Fibroblast of peridontal ligament (primary cell): ENCODE measurements at regions not wholly inside any gene's neighbourhood (a gene's known extent, or its start where the extent isn't known, plus 50 kb on each side); places are given as distances from the start of the nearest gene placed in this dataset.
"Not testable (repeated sequence)": the region's sequence is repeated elsewhere in the genome, so short reads cannot be mapped to it uniquely, and the experiment has no call there.

Experiments used
- DNase-seq: peaks from one replicate; pipeline ENCODE4 v3.0.0-alpha.2; 2010; ENCODE audit errors: extremely low read depth

DNA sequence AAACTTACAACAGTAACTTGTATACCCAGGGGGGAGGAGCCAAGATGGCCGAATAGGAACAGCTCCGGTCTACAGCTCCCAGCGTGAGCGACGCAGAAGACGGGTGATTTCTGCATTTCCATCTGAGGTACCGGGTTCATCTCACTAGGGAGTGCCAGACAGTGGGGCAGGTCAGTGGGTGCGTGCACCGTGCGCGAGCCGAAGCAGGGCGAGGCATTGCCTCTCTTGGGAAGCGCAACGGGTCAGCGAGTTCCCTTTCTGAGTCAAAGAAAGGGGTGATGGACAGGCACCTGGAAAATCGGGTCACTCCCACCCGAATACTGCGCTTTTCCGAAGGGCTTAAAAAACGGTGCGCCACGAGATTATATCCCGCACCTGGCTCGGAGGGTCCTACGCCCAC, 278.8 kb downstream of the FAM47B start:
- DNase-seq: not testable (repeated sequence)

DNA sequence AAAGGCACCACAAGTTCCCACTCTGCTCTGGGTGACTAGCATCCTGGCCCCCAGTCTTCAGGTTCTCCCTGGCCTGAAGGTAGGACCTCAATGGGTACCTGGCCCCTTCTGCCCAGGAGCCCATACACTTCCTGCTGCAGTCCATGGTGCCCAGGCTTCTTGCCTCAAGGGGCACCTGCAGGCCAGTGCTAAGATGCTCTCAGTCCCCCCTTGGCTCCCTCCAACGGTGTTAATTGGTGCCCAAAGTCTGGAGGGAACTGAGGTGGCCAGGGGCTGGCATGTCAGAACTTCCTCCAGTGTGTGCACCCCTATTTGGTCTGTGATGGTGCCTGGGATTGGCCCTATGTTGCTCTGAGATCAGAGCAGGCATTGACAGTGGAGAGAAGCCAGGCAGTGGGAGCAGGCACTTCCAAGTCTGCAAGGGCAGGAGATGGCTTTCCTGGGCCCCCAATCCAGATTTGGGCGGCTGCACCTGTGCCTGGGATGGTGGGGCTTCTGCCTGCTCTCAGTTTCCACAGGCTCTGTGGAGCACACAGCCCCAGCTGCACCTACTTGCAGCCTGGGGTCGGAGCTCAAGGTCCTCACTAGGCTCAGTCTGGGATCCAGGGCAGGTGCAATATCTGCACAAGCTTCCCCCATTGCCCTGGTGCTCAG, 301.6 kb downstream of the FAM47B start:
- no peak for DNase-seq

DNA sequence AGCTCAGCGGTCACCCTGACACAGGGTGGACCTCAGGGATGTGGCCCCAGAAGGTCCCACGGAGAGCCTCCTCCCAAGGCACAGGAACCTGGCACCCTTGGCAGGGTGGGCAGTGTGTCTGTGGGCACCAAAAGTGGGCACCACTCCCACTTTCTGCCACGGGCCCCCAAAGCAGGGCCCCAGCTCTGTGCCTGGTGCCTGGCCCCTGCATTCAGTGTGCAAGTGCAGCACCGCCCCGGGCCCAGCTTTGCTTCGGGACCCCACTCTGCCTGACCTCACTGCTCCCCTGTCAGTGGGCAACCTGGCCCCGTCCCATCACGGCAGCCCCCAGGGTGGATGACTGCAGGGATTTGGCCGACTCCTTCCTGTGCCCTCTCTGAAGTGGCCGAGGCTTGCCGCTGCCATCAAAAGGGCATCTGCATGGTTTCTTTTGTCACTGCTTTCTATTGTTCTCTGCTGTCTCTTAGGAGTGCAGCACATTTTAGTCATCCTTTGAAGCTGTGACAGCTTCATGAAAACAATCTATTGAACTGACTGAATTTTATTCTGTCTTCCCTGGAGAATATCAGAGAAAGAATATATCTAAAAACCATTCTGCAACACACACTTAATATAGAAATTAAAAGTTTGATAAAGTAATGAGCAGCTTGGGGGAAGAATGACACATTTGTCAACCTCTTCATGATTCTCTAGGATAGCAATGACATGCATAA, 302.4 kb downstream of the FAM47B start:
- no peak for DNase-seq

GRCh38 chrX:35251226-35251625, 308.6 kb downstream of the FAM47B start:
- no peak for DNase-seq

DNA sequence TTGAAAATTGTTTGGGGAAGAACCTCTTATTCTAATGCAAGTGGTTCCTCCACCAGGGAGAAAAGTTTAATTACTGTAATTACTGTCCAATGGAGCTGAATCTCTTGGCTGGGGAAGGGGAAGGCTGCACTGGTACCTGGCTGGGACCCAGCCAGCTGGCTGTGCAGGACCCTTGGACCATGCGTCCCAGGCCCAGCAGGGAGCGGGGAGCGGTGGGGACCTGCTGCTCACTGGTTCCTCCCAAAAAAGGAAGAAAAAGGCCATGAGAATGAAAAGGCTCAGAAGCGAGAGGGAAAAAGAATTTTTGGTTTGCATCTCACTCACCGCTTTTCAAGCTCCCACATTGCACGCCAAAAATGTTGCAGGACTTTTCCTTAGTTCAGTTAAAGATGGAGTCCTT, 333.5 kb downstream of the FAM47B start:
- no peak for DNase-seq

- DNase-seq: no peak
Observed at GRCh38 chrX:35285289-35285962, 342.8 kb downstream of the FAM47B start.

DNA sequence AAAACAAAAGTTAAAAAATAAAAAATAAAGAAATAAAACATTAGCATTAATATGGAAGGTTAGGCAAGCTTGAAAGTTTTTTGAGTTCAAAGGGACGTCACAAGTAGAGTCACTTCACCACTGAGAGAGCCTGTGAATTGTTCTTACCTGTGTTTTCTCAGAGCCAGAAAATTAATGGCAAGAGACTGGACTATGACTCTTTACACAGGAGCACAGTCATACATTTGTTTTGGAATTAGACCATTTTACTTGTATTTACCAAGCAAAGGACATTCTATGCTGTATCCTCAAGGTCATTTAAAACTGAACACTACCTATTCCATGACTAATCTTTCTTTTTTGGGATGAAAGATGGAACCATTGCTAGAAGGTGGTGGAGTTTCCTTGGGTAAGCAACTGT, 346.1 kb downstream of the FAM47B start:
- no peak for DNase-seq

DNA sequence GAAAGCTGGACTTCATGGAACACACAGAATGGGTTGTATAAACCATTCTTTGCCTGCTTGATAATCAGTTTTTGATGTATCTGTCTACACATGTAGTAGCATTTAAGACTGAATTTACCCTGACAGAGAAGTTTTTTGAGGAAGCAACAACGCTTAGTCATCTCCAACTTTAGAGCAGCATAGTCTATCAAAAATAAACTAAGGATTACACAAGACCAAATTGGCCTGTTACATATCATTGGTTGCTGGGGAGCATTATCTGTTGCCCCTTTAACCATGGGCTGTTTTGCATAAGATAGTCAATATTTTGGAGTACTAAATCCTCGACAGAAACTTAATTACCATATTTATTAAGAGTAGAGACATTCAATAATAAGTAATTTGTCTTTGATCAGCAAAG, 347.4 kb downstream of the FAM47B start:
- peak; percentile 2 for DNase-seq

GRCh38 chrX:35291013-35291412, 348.4 kb downstream of the FAM47B start:
- DNase-seq: no peak

- no peak for DNase-seq
Observed at GRCh38 chrX:35292522-35292921, 349.9 kb downstream of the FAM47B start.

DNA sequence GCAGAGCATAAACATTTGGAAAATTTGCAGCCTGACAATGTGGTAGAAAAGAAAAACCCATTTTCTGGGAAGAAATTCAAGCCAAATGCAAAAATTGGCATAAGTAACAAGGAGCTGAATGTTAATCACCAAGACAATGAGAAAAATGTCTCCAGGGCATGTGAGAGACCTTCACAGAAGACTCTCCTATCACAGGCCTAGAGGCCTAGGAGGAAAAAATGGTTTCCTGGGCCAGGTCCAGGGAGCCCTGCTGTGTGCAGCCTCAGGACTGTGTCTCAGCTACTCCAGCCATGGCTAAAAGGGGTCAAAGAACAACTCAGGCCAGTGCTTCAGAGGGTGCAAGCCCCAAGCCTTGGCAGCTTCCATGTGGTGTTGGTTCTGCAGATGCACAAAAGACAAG, 362.4 kb downstream of the FAM47B start:
- DNase-seq: not testable (repeated sequence)

- DNase-seq: no peak
Observed at GRCh38 chrX:35339796-35340195, 397.2 kb downstream of the FAM47B start.

- no peak for DNase-seq
Observed at GRCh38 chrX:35340465-35340864, 397.9 kb downstream of the FAM47B start.

DNA sequence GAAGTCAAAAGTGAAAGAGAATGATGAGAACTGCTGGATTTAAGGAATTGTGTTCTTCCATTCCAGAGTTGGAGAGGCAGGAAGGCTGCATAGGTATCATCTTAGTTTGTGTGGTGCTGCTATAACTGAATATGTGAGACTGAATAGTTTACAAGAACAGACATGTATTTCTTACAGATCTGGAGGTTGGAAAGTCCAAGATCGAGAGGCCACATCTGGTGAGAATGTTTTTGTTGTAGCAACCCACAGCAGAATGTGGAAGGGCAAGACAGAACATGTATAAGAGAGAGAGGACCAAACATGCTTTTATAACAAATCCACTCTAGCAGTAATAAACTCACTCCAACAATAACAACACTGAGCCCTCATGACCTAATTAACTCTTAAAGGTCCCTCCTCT, 408.6 kb downstream of the FAM47B start:
- peak; percentile 1 for DNase-seq

GRCh38 chrX:35351795-35352483, 409.3 kb downstream of the FAM47B start:
- no peak for DNase-seq

- no peak for DNase-seq
Observed at GRCh38 chrX:35357656-35358055, 415.1 kb downstream of the FAM47B start.

GRCh38 chrX:35362866-35363265, 420.3 kb downstream of the FAM47B start:
- DNase-seq: no peak

DNA sequence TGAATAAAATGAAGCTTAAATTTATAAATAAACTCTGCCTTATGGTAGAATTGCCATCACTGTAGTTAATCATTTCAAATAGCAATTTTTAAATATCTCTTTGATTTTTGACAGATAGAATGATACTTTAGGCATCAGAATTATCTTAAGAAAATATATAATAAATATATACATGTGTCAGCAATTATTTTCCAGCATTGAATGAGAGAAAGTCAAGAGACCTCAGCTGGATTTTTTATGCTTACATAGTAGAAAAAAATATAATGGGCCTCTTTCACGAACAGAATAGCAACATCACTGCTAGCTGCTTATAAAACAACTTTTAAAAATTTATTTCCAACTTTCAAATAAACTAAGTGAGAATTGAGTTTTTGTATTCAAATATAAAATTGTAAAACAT, 424.0 kb upstream of the MAGEB16 start:
- no peak for DNase-seq

DNA sequence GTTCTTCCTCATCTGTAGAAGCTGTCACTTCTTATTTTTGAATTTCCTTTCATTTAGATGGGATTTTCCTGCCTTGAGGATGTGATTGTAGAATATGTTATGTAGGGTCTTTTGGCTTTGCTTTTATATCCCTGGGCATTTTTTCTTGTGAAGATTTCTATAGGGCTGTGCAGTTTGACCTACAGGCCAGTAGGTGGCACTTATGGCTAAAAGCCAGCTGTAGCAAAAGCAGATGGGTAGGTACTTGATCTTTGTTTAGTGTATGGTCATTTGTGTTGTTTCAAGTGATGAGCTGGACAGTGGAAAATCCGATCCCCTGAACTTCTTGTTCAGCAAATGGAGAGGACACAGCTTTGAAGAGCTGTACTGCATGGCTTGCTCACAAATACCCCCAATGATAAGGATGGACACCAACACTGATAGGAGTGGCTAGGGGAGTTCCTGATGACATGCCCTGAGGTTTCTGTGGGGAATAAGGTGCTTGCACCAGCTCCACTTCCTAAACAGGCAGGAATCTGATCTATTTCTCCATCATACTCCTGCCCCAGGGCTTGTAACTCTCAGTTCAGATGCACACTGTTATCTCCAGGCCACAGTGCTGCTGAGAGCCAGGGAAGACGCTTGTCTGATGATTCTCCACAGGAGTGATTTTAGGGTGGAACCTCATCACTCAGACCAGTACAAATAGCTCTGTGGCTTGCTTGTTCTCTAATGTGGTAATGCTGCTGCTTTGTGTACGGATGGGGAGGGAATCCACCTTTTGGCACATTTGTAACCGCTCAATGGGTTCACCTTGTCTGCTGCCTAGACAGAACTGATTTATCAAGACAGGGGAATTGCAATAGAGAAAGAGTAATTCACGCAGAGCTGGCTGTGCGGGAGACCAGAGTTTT, 417.1 kb upstream of the MAGEB16 start:
- DNase-seq: peak; percentile 0

GRCh38 chrX:35381709-35382108, 416.4 kb upstream of the MAGEB16 start:
- not testable (repeated sequence) for DNase-seq

DNA sequence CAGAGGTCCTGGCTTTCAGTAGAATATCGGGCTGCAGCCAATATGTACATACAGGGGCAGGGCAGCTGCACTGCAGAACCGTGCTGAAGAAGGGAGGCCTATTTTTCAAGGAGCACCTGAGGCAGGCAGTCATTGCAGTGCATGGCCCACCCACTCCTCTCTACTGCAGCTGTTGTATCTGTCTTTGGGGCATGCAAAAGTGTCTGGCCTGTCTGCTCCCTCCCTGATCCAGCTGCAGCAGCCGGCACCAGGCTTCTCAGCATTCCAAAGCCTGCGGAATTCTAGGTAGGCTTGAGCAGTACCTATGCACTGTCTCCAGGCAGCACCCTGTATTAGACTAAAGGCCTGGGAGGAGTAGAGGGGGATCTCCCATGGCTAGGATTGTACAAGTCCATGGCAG, 415.2 kb upstream of the MAGEB16 start:
- no peak for DNase-seq
